Chondrocyte (in vitro differentiated cells): ENCODE measurements at regions not wholly inside any gene's neighbourhood (a gene's known extent, or its start where the extent isn't known, plus 50 kb on each side); places are given as distances from the start of the nearest gene placed in this dataset.

Experiments used
- DNase-seq: peaks from one replicate; pipeline ENCODE4 v3.0.0; 2021; ENCODE audit warnings: mixed read lengths, low spot score
- H3K27ac Mint-ChIP-seq: one replicate; pipeline ENCODE4 v1.8.0; 2021; ENCODE audit warnings: mild to moderate bottlenecking, moderate library complexity, mixed read lengths; ENCODE audit not compliant: unreplicated experiment
- H3K27me3 Mint-ChIP-seq: 2 replicates; pipeline ENCODE4 v1.8.0; 2021; ENCODE audit warnings: low read depth, mixed read lengths
- H3K36me3 Mint-ChIP-seq: 2 replicates; pipeline ENCODE4 v1.8.0; 2021; ENCODE audit warnings: low read depth, mixed read lengths
- H3K4me1 Mint-ChIP-seq: 2 replicates; pipeline ENCODE4 v1.8.0; 2021; ENCODE audit warnings: low read depth, mild to moderate bottlenecking, mixed read lengths
- H3K4me3 Mint-ChIP-seq: one replicate; pipeline ENCODE4 v1.8.0; 2021; ENCODE audit warnings: mild to moderate bottlenecking, moderate library complexity, mixed read lengths; ENCODE audit not compliant: unreplicated experiment
- H3K9me3 Mint-ChIP-seq: 2 replicates; pipeline ENCODE4 v1.8.0; 2021; ENCODE audit warnings: low read depth, mixed read lengths
- CTCF ChIP-seq: fragments of 200-600 bp; sonication (generic); IDR thresholded peaks from 2 replicates; pipeline ENCODE4 v1.5.0; 2021; ENCODE audit warnings: antibody characterized with exemption, mild to moderate bottlenecking, moderate library complexity

DNA sequence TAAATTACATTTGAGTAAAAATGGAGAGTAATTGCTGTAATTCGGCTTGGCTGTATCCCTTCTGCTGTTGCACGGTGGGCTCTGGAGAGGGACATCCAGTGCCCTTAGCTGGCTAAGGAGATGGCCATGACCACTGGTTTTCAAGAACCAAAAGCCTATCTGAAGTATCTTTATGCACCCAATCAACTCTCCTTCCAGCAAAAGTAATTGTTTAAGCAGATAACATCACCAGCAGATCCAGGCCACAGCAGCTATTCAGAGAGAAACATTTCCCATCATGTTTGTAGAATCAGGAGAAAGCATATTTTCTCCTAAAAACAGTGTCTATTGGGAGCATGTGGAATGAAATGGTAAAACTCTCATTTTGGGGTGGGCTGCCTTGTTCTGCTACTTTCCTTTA is 514.5 kb upstream of the RGMA start:
- H3K27ac Mint-ChIP-seq, result no peak overlapping the region
- no peak for TF ChIP-seq CTCF
- H3K4me3 Mint-ChIP-seq, result no peak overlapping the region
- peaks cover 19% of the 10 kb centered on the region for H3K27me3 Mint-ChIP-seq
- DNase-seq, result no peak
- no peaks in the 10 kb centered on the region for H3K4me1 Mint-ChIP-seq
- no peaks in the 10 kb centered on the region for H3K36me3 Mint-ChIP-seq
- no peaks in the 10 kb centered on the region for H3K9me3 Mint-ChIP-seq

- no peaks in the 10 kb centered on the region for H3K4me1 Mint-ChIP-seq
- peaks cover 11% of the 10 kb centered on the region for H3K27me3 Mint-ChIP-seq
- H3K36me3 Mint-ChIP-seq, result no peaks in the 10 kb centered on the region
- peaks cover 6% of the 10 kb centered on the region for H3K9me3 Mint-ChIP-seq
- TF ChIP-seq CTCF, result no peak
- H3K27ac Mint-ChIP-seq, result no peak overlapping the region
- no peak for DNase-seq
- no peak overlapping the region for H3K4me3 Mint-ChIP-seq
Measured at GRCh38 chr15:93587059-93587521, 498.1 kb upstream of the RGMA start.

GRCh38 chr15:93585012-93585411 is 496.0 kb upstream of the RGMA start:
- Mint-ChIP-seq H3K4me3 (no peak overlapping the region), H3K36me3 (no peaks in the 10 kb centered on the region), H3K4me1 (no peaks in the 10 kb centered on the region), H3K27me3 (peaks cover 14% of the 10 kb centered on the region), H3K27ac (no peak overlapping the region), H3K9me3 (peaks cover 13% of the 10 kb centered on the region)
- no peak for TF ChIP-seq CTCF
- DNase-seq, result no peak

GRCh38 chr15:93583968-93584367 is 495.0 kb upstream of the RGMA start:
- DNase-seq, result no peak
- peaks cover 9% of the 10 kb centered on the region for H3K27me3 Mint-ChIP-seq
- H3K4me3 Mint-ChIP-seq, result no peak overlapping the region
- H3K9me3 Mint-ChIP-seq, result peaks cover 20% of the 10 kb centered on the region
- no peaks in the 10 kb centered on the region for H3K4me1 Mint-ChIP-seq
- no peak overlapping the region for H3K27ac Mint-ChIP-seq
- no peaks in the 10 kb centered on the region for H3K36me3 Mint-ChIP-seq
- TF ChIP-seq CTCF, result no peak

GRCh38 chr15:93583552-93583951 is 494.5 kb upstream of the RGMA start:
- TF ChIP-seq CTCF, result no peak
- DNase-seq, result no peak
- H3K4me1 Mint-ChIP-seq, result no peaks in the 10 kb centered on the region
- no peak overlapping the region for H3K27ac Mint-ChIP-seq
- H3K27me3 Mint-ChIP-seq, result peaks cover 9% of the 10 kb centered on the region
- H3K9me3 Mint-ChIP-seq, result peaks cover 20% of the 10 kb centered on the region
- no peaks in the 10 kb centered on the region for H3K36me3 Mint-ChIP-seq
- no peak overlapping the region for H3K4me3 Mint-ChIP-seq
